GM23338 (cell line): ENCODE measurements at regions not wholly inside any gene's neighbourhood (a gene's known extent, or its start where the extent isn't known, plus 50 kb on each side); places are given as distances from the start of the nearest gene placed in this dataset.

ENCODE experiments used
- ATAC-seq: fragments of 200-7000 bp; cut with Tn5 transposase; 3 replicates; pipeline ENCODE4 v1.9.1; 2020
- DNase-seq: peaks from one replicate; pipeline ENCODE4 v3.0.0-alpha.2; 2015; ENCODE audit warnings: low spot score
- H2AFZ ChIP-seq: fragments of 200-600 bp; sonication (generic); 2 replicates; pipeline ENCODE4 v1.8.0; 2016; ENCODE audit warnings: antibody characterized with exemption, mild to moderate bottlenecking, moderate library complexity
- H3F3A ChIP-seq: fragments of 200-600 bp; sonication (generic); replicated peaks from 2 replicates; pipeline ENCODE4 v1.8.0; 2017; ENCODE audit warnings: antibody characterized with exemption, mixed run types, low read depth
- H3K27ac ChIP-seq: fragments of 200-600 bp; sonication (generic); 2 replicates; pipeline ENCODE4 v1.6.1; 2016; ENCODE audit warnings: low read depth
- H3K27me3 ChIP-seq: fragments of 200-600 bp; sonication (generic); 2 replicates; pipeline ENCODE4 v1.8.0; 2016; ENCODE audit warnings: mild to moderate bottlenecking, mixed run types, moderate library complexity; ENCODE audit not compliant: insufficient read depth
- H3K36me3 ChIP-seq: fragments of 200-600 bp; sonication (generic); 2 replicates; pipeline ENCODE4 v1.8.0; 2016; ENCODE audit warnings: mild to moderate bottlenecking; ENCODE audit not compliant: insufficient read depth
- H3K4me1 ChIP-seq: fragments of 200-600 bp; sonication (generic); 2 replicates; pipeline ENCODE4 v1.8.0; 2016; ENCODE audit warnings: mild to moderate bottlenecking, moderate library complexity; ENCODE audit not compliant: insufficient read depth
- H3K4me2 ChIP-seq: fragments of 200-600 bp; sonication (generic); 2 replicates; pipeline ENCODE4 v1.7.1; 2017; ENCODE audit warnings: mixed run types
- H3K4me3 ChIP-seq: fragments of 200-600 bp; sonication (generic); 2 replicates; pipeline ENCODE4 v1.6.1; 2016; ENCODE audit warnings: mixed run types
- H3K79me2 ChIP-seq: fragments of 200-600 bp; sonication (generic); replicated peaks from 2 replicates; pipeline ENCODE4 v1.8.0; 2017; ENCODE audit warnings: mild to moderate bottlenecking; ENCODE audit not compliant: insufficient read depth
- H3K9me2 ChIP-seq: fragments of 200-600 bp; sonication (generic); 2 replicates; pipeline ENCODE4 v1.8.0; 2017; ENCODE audit not compliant: insufficient read depth
- H4K20me1 ChIP-seq: fragments of 200-600 bp; sonication (generic); replicated peaks from 2 replicates; pipeline ENCODE4 v1.8.0; 2017; ENCODE audit warnings: mild to moderate bottlenecking; ENCODE audit not compliant: insufficient read depth
- H3K27ac Mint-ChIP-seq: 2 replicates; pipeline ENCODE4 v1.8.0; 2020; ENCODE audit warnings: inconsistent platforms, mild to moderate bottlenecking, moderate library complexity, mixed read lengths
- H3K27me3 Mint-ChIP-seq: 3 replicates; pipeline ENCODE4 v1.8.0; 2022; ENCODE audit warnings: low read depth, mild to moderate bottlenecking, moderate library complexity, mixed read lengths, inconsistent platforms; ENCODE audit not compliant: insufficient read depth, poor library complexity
- H3K36me3 Mint-ChIP-seq: 3 replicates; pipeline ENCODE4 v1.8.0; 2021; ENCODE audit warnings: low read depth, mild to moderate bottlenecking, inconsistent platforms, moderate library complexity, mixed read lengths
- H3K4me1 Mint-ChIP-seq: 3 replicates; pipeline ENCODE4 v1.8.0; 2020; ENCODE audit warnings: mild to moderate bottlenecking, inconsistent platforms, mixed read lengths
- H3K4me3 Mint-ChIP-seq: 3 replicates; pipeline ENCODE4 v1.8.0; 2021; ENCODE audit warnings: moderate library complexity, mild to moderate bottlenecking, inconsistent platforms, mixed read lengths
- H3K9me3 Mint-ChIP-seq: 3 replicates; pipeline ENCODE4 v1.8.0; 2020; ENCODE audit warnings: moderate library complexity, mild to moderate bottlenecking, inconsistent platforms, mixed read lengths
- CREB1 ChIP-seq: fragments of 250-450 bp; sonication (Bioruptor Pico); IDR thresholded peaks from 2 replicates; pipeline ENCODE4 v1.5.0; 2020; ENCODE audit warnings: low read depth, mild to moderate bottlenecking, moderate library complexity
- CTCF ChIP-seq, 2 experiments: fragments of 200-600 bp in 1 of 2; sonication (generic) in 1 of 2; conservative IDR thresholded peaks; 2 replicates each; pipeline versions ENCODE4 v1.5.1 to v1.6.1; 2016 to 2017; ENCODE audit warnings: antibody characterized with exemption in 2 of 2, low read depth in 2 of 2, mild to moderate bottlenecking in 2 of 2, moderate library complexity in 1 of 2
- ETS1 ChIP-seq: IDR thresholded peaks from 2 replicates; pipeline ENCODE4 v1.6.1; 2016; ENCODE audit warnings: antibody characterized with exemption
- EZH2 ChIP-seq: fragments of 200-600 bp; sonication (generic); IDR thresholded peaks from one replicate; pipeline ENCODE4 v1.8.0; 2017; ENCODE audit warnings: antibody characterized with exemption, mild to moderate bottlenecking, low read depth; ENCODE audit not compliant: unreplicated experiment
- EZH2phosphoT487 ChIP-seq: fragments of 200-600 bp; sonication (generic); IDR thresholded peaks from one replicate; pipeline ENCODE4 v1.8.1; 2018; ENCODE audit warnings: antibody characterized with exemption; ENCODE audit not compliant: unreplicated experiment
- JUNB ChIP-seq: IDR thresholded peaks from one replicate; pipeline ENCODE4 v1.6.1; 2016; ENCODE audit warnings: antibody characterized with exemption; ENCODE audit not compliant: unreplicated experiment
- NANOG ChIP-seq: IDR thresholded peaks from 2 replicates; pipeline ENCODE4 v1.6.1; 2016; ENCODE audit warnings: antibody characterized with exemption, borderline replicate concordance
- POLR2AphosphoS5 ChIP-seq: IDR thresholded peaks from 2 replicates; pipeline ENCODE4 v1.6.1; 2016; ENCODE audit warnings: antibody characterized with exemption, low read depth
- REST ChIP-seq: IDR thresholded peaks from one replicate; pipeline ENCODE4 v1.6.1; 2018; ENCODE audit warnings: antibody characterized with exemption; ENCODE audit not compliant: unreplicated experiment
- STAT1 ChIP-seq: IDR thresholded peaks from one replicate; pipeline ENCODE4 v1.6.1; 2016; ENCODE audit warnings: antibody characterized with exemption; ENCODE audit not compliant: unreplicated experiment
- ZNF114 ChIP-seq: fragments of 250-450 bp; sonication (Bioruptor Pico); IDR thresholded peaks from 2 replicates; pipeline ENCODE4 v1.5.0; 2020; ENCODE audit warnings: mild to moderate bottlenecking, moderate library complexity
- ZNF331 ChIP-seq: fragments of 250-450 bp; sonication (Bioruptor Pico); IDR thresholded peaks from 2 replicates; pipeline ENCODE4 v1.5.0; 2020; ENCODE audit warnings: low read depth, mild to moderate bottlenecking, moderate library complexity
- ZNF462 ChIP-seq: fragments of 250-450 bp; sonication (Bioruptor Pico); IDR thresholded peaks from 2 replicates; pipeline ENCODE4 v1.5.0; 2020; ENCODE audit warnings: mild to moderate bottlenecking, moderate library complexity

- no peaks in the 10 kb centered on the region for H3F3A ChIP-seq
- H2AFZ ChIP-seq = no peak overlapping the region
- no peaks in the 10 kb centered on the region for H4K20me1 ChIP-seq
- Mint-ChIP-seq H3K4me1 (peaks cover 3% of the 10 kb centered on the region; the same call in 2 of the 3 replicates), H3K27ac (no peak overlapping the region), H3K36me3 (peaks cover 6% of the 10 kb centered on the region; the same call in 1 of the 3 replicates), H3K27me3 (no peaks in the 10 kb centered on the region), H3K4me3 (no peak overlapping the region), H3K9me3 (peaks cover 5% of the 10 kb centered on the region; the same call in 1 of the 3 replicates)
- H3K79me2 ChIP-seq = no peaks in the 10 kb centered on the region
- no peak overlapping the region for H3K4me2 ChIP-seq
- H3K27ac ChIP-seq = no peak overlapping the region
- no peaks in the 10 kb centered on the region for H3K36me3 ChIP-seq
- no peaks in the 10 kb centered on the region for H3K4me1 ChIP-seq
- TF ChIP-seq CREB1 (CRISPR knock-in tag) (no peak), STAT1 (no peak), CTCF (conservative IDR thresholded peaks at IDR 0.05; ENCODE audit: low read depth in 2 of 2) (no peak), ZNF331 (CRISPR knock-in tag) (no peak), NANOG (no peak), EZH2phosphoT487 (no peak), ZNF114 (CRISPR knock-in tag) (no peak), ZNF462 (CRISPR knock-in tag) (no peak), EZH2 (no peak), JUNB (no peak), ETS1 (no peak), REST (no peak), POLR2AphosphoS5 (no peak)
- no peak for ATAC-seq
- H3K27me3 ChIP-seq = no peaks in the 10 kb centered on the region
- DNase-seq = no peak
- peaks cover 5% of the 10 kb centered on the region; the same call in 1 of the 2 replicates for H3K9me2 ChIP-seq
- H3K4me3 ChIP-seq = no peak overlapping the region
Measured at GRCh38 chr9:120289990-120290975, 289.7 kb downstream of the CDK5RAP2 start.
